ENCODE measurements at regions not wholly inside any gene's neighbourhood (a gene's known extent, or its start where the extent isn't known, plus 50 kb on each side); places are given as distances from the start of the nearest gene placed in this dataset.

DNA sequence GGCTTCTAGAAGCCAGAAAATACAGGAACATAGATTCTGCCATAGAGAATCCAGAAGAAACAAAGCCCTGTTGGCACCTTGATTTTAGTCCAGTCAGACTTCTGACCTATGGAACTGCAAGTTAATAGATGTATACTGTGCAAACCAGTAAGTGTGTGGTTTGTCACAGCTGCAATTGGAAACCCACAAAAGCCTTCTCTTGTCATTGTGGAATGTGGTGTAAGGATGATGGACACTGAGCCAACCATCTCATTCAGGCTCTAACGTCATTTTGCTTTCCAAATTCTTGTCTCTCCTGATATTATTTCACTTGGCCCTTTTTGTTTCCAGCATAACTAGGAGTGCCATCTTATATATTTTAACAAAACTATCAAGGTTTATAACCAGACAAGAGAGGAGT, 369.5 kb upstream of the SMIM21 start:
- TF ChIP-seq CTCF (conservative IDR thresholded peaks at IDR 0.05 in 1 of 2, IDR thresholded peaks at IDR 0.05 in 1 of 2; ENCODE audit: low read depth in 1 of 2, low read length in 2 of 2) (no peak), EZH2 (IDR thresholded peaks at IDR 0.05; ENCODE audit: low read length, missing control alignments) (no peak)

Measured in fibroblast of lung (primary cell).